Activated naive CD4-positive, alpha-beta T cell treated with anti-CD3 and anti-CD28 coated beads, Interleukin-2, amount 10 ng/mL, durations not matched to agents 7 days and 5 days (primary cell): ENCODE measurements at regions not wholly inside any gene's neighbourhood (a gene's known extent, or its start where the extent isn't known, plus 50 kb on each side); places are given as distances from the start of the nearest gene placed in this dataset.

ENCODE experiments used
- CTCF ChIA-PET: fragments of 350-600 bp; sonication (Branson Sonifier 250); formaldehyde crosslinking; loops from one replicate; lab custom pipeline; 2021; ENCODE audit warnings: antibody characterized with exemption; lab: Charles Lee
- DNase-seq: peaks from one replicate; pipeline ENCODE4 v3.0.0-alpha.2; 2020
- H3K27ac Mint-ChIP-seq: one replicate; pipeline ENCODE4 v1.8.0; 2021; ENCODE audit warnings: mild to moderate bottlenecking, moderate library complexity, mixed read lengths
- H3K27me3 Mint-ChIP-seq: one replicate; pipeline ENCODE4 v1.8.0; 2021; ENCODE audit warnings: mild to moderate bottlenecking, mixed read lengths
- H3K36me3 Mint-ChIP-seq: one replicate; pipeline ENCODE4 v1.8.0; 2021; ENCODE audit warnings: mixed read lengths
- H3K4me1 Mint-ChIP-seq: one replicate; pipeline ENCODE4 v1.8.0; 2021; ENCODE audit warnings: mixed read lengths
- H3K4me3 Mint-ChIP-seq: one replicate; pipeline ENCODE4 v1.8.0; 2021; ENCODE audit warnings: mild to moderate bottlenecking, moderate library complexity, mixed read lengths
- H3K9me3 Mint-ChIP-seq: one replicate; pipeline ENCODE4 v1.8.0; 2021; ENCODE audit warnings: mixed read lengths

- CTCF ChIA-PET: no interaction called here
- no peak for DNase-seq
- H3K36me3 Mint-ChIP-seq: no peaks in the 10 kb centered on the region
- no peak overlapping the region for H3K27ac Mint-ChIP-seq
- no peak overlapping the region for H3K4me3 Mint-ChIP-seq
- H3K9me3 Mint-ChIP-seq: peaks cover 31% of the 10 kb centered on the region
- no peaks in the 10 kb centered on the region for H3K4me1 Mint-ChIP-seq
- H3K27me3 Mint-ChIP-seq: no peaks in the 10 kb centered on the region
Observed at GRCh38 chr15:25237291-25237978, 201.4 kb downstream of the UBE3A start.

DNA sequence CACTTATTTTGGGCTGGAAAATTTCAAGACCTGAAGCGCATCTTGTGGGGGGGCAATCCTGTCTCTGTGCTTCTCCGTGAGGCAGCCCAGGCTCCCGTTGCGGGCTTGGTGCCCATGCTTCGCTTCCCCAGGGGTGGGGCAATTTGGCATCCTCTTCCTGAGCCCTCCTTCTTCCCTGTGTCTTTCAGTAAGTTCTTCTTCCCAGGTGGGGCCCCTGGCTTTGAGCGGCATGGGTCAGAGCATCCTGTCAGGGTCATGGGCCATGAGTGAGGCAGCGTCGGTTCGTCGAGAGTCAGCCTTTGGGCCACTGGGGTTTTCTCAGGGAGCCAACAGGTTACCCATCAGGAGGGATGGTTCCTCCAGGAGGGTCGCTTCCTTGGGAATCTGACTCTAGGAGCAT lies 200.7 kb downstream of the UBE3A start:
- H3K4me3 Mint-ChIP-seq: no peak overlapping the region
- no peak for DNase-seq
- no peaks in the 10 kb centered on the region for H3K36me3 Mint-ChIP-seq
- H3K4me1 Mint-ChIP-seq: no peaks in the 10 kb centered on the region
- H3K27ac Mint-ChIP-seq: no peak overlapping the region
- peaks cover 35% of the 10 kb centered on the region for H3K9me3 Mint-ChIP-seq
- CTCF ChIA-PET: no interaction called here
- no peaks in the 10 kb centered on the region for H3K27me3 Mint-ChIP-seq

GRCh38 chr15:25238716-25239470 lies 199.9 kb downstream of the UBE3A start:
- CTCF ChIA-PET: no interaction called here
- H3K36me3 Mint-ChIP-seq: no peaks in the 10 kb centered on the region

DNA sequence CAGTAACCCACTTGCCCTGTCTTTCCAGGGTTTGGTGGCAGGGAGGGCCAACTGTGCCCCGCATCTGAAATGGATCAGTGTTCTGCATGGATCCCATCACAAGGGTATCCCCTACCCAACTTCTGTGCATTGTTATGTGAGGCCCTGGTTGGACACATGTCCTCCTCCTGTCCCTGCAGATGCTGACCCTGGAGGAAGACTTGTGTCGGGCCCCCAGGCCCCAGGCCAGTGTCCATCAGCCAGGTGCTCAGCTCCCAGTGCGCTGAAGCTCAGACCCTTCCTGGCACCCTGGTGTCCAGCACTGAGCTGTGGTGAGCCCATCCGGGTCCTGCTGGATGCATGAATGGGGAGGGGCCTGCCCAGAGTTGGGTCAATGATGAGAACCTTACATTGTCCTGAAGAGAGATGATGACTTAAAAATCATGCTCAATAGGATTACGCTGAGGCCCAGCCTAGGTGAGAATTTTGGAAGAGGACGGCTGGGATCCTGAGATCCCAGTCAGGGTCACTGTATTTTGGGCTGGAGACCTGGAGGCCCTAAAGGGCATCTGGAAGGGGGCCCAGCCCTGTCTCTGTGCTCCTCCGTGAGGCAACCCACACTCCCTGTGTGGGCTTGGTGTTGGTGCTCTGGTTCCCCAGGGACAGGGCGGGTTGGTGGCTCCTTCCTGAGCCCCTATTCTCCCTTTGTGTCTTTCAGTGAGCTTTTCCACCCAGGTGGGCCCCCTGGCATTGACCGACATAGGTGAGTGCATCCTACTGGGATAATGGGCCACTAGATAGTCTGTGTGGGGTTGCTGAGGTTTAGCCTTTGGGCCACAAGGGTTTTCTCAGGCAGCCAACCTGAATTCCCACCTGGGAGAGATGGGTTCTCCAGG lies 199.1 kb downstream of the UBE3A start:
- DNase-seq: no peak
- H3K4me3 Mint-ChIP-seq: no peak overlapping the region

More at GRCh38 chr15:25238716-25239470, 199.9 kb downstream of the UBE3A start:
- no peaks in the 10 kb centered on the region for H3K4me1 Mint-ChIP-seq
- DNase-seq: no peak
- peaks cover 39% of the 10 kb centered on the region for H3K9me3 Mint-ChIP-seq
- no peak overlapping the region for H3K4me3 Mint-ChIP-seq
- no peak overlapping the region for H3K27ac Mint-ChIP-seq
- no peaks in the 10 kb centered on the region for H3K27me3 Mint-ChIP-seq

GRCh38 chr15:25240461-25241021 lies 198.3 kb downstream of the UBE3A start:
- no peaks in the 10 kb centered on the region for H3K4me1 Mint-ChIP-seq
- H3K36me3 Mint-ChIP-seq: no peaks in the 10 kb centered on the region
- no peak overlapping the region for H3K4me3 Mint-ChIP-seq
- H3K9me3 Mint-ChIP-seq: peaks cover 41% of the 10 kb centered on the region
- CTCF ChIA-PET: no interaction called here
- DNase-seq: no peak
- no peak overlapping the region for H3K27ac Mint-ChIP-seq
- no peaks in the 10 kb centered on the region for H3K27me3 Mint-ChIP-seq

More for the DNA sequence above, 199.1 kb downstream of the UBE3A start:
- peaks cover 38% of the 10 kb centered on the region for H3K9me3 Mint-ChIP-seq
- no peak overlapping the region for H3K27ac Mint-ChIP-seq
- no peaks in the 10 kb centered on the region for H3K4me1 Mint-ChIP-seq
- H3K27me3 Mint-ChIP-seq: no peaks in the 10 kb centered on the region
- CTCF ChIA-PET: no interaction called here
- no peaks in the 10 kb centered on the region for H3K36me3 Mint-ChIP-seq

GRCh38 chr15:25241241-25241801 lies 197.5 kb downstream of the UBE3A start:
- CTCF ChIA-PET: no interaction called here
- no peaks in the 10 kb centered on the region for H3K4me1 Mint-ChIP-seq
- no peaks in the 10 kb centered on the region for H3K36me3 Mint-ChIP-seq
- no peaks in the 10 kb centered on the region for H3K27me3 Mint-ChIP-seq
- H3K4me3 Mint-ChIP-seq: no peak overlapping the region
- H3K9me3 Mint-ChIP-seq: peaks cover 42% of the 10 kb centered on the region
- DNase-seq: no peak
- no peak overlapping the region for H3K27ac Mint-ChIP-seq

- Mint-ChIP-seq H3K4me1 (no peaks in the 10 kb centered on the region), H3K36me3 (no peaks in the 10 kb centered on the region), H3K27ac (no peak overlapping the region), H3K27me3 (no peaks in the 10 kb centered on the region), H3K9me3 (peaks cover 44% of the 10 kb centered on the region), H3K4me3 (no peak overlapping the region)
- no peak for DNase-seq
- CTCF ChIA-PET: no interaction called here
Observed at GRCh38 chr15:25242166-25242879, 196.5 kb downstream of the UBE3A start.

DNA sequence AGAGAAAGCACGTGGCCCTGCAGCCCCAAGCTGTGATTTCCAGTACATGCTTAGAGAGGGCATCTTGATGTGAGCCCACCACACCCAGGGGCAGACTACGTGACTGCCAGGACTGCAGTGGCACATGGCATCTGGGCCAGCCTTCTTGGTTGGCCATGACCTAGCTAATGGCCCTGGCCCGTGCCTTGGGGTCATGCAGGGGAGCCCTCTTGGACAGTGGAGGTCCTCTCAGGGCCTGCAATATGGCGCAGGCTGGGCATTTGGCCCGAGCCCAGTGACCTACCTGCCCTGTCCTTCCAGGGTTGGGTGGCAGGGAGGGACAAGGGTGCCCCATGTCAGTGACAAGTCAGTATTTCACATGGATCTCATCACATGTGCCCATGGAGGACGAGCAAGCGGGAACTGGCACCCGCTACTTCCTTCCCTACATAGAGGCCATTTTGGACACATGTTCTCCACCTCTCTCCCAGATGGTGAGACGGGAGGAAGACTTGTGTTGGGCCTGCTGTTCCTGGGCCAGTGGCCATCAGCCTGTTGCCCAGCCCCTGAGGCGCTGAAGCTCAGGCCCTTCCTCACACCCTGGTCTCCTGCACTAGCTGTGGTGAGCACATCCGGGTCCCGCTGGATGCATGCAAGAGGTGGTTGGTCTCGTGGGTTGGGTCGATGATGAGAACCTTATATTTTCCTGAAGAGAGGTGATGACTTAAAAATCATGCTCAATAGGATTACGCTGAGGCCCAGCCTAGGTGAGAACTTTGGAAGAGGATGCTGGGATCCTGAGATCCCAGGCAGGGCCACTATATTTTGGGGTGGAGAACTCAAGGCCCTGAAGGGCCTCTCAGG lies 195.6 kb downstream of the UBE3A start:
- DNase-seq: no peak
- no peaks in the 10 kb centered on the region for H3K36me3 Mint-ChIP-seq
- no peak overlapping the region for H3K4me3 Mint-ChIP-seq
- H3K27me3 Mint-ChIP-seq: no peaks in the 10 kb centered on the region
- CTCF ChIA-PET: no interaction called here
- peaks cover 43% of the 10 kb centered on the region for H3K9me3 Mint-ChIP-seq
- H3K27ac Mint-ChIP-seq: no peak overlapping the region
- no peaks in the 10 kb centered on the region for H3K4me1 Mint-ChIP-seq

- H3K27me3 Mint-ChIP-seq: no peaks in the 10 kb centered on the region
- no peak overlapping the region for H3K27ac Mint-ChIP-seq
- H3K36me3 Mint-ChIP-seq: no peaks in the 10 kb centered on the region
- H3K9me3 Mint-ChIP-seq: peaks cover 40% of the 10 kb centered on the region
- no peak overlapping the region for H3K4me3 Mint-ChIP-seq
- no peaks in the 10 kb centered on the region for H3K4me1 Mint-ChIP-seq
- DNase-seq: no peak
- CTCF ChIA-PET: no interaction called here
Observed at GRCh38 chr15:25243800-25244097, 195.1 kb downstream of the UBE3A start.

- Mint-ChIP-seq H3K4me1 (no peaks in the 10 kb centered on the region), H3K27ac (no peak overlapping the region), H3K27me3 (no peaks in the 10 kb centered on the region), H3K4me3 (no peak overlapping the region), H3K9me3 (peaks cover 46% of the 10 kb centered on the region), H3K36me3 (no peaks in the 10 kb centered on the region)
- CTCF ChIA-PET: no interaction called here
- DNase-seq: no peak
Observed at GRCh38 chr15:25244731-25245585, 193.9 kb downstream of the UBE3A start.

DNA sequence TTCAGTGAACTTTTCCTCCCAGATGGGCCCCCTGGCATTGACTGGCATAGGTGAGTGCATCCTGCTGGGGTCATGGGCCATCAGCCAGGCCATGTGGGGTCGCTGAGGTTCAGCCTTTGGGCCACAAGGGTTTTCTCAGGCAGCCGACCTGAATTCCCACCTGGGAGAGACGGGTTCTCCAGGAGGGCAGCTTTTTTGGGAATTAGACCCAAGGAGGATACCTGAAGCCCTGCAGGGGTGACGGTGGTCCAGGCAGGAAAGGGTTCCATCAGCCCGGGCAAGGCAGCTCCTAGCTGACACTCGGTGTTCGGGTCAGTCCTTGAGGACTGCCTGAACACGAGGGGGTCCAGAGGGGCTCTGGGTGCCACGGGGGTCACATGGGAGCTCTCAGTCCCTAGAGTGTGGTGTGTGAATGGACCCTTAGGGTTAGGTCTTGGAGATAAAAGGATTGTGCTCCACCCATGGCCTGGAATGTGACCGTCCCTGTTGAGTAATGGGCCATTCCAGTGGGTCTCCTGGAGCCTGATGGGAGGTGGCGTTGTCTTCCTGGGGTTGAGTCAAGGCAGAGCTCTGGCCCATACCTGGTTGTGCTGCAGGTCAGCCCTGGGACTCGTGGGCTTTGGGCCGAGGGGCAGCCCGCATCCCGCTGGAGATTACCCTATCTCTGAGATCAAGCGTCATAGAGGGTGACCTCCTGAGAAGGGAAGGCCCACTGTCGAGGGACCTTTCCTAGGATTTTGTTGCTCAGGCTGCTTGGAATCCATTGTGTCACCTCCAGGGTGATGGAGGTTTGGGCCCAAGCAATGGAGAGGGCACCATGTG lies 192.8 kb downstream of the UBE3A start:
- no peaks in the 10 kb centered on the region for H3K27me3 Mint-ChIP-seq
- no peaks in the 10 kb centered on the region for H3K36me3 Mint-ChIP-seq
- H3K4me1 Mint-ChIP-seq: no peaks in the 10 kb centered on the region
- H3K9me3 Mint-ChIP-seq: peaks cover 38% of the 10 kb centered on the region
- no peak overlapping the region for H3K4me3 Mint-ChIP-seq
- CTCF ChIA-PET: no interaction called here
- no peak overlapping the region for H3K27ac Mint-ChIP-seq
- DNase-seq: no peak
